Heart right ventricle (tissue), 16 donors: ENCODE measurements at regions not wholly inside any gene's neighbourhood (a gene's known extent, or its start where the extent isn't known, plus 50 kb on each side); places are given as distances from the start of the nearest gene placed in this dataset.

ENCODE experiments used
- ATAC-seq, 8 donors: fragments of 200-7000 bp; cut with Tn5 transposase; one replicate each; pipeline ENCODE4 v1.9.1; 2020; ENCODE audit warnings: mild to moderate bottlenecking in 8 of 8, moderate library complexity in 8 of 8, moderate number of reproducible peaks in 1 of 8
- DNase-seq, 2 donors: peaks; one replicate each; pipeline ENCODE4 v3.0.0-alpha.2; 2020
- H3K27ac ChIP-seq, 10 donors: fragments of 200-600 bp; sonication (generic) in 2 of 10; one replicate each; pipeline versions ENCODE4 v1.5.0 to v1.8.0; 2020 to 2022; ENCODE audit warnings: mild to moderate bottlenecking in 3 of 10
- H3K27me3 ChIP-seq, 7 donors: fragments of 200-600 bp; one replicate each; pipeline ENCODE4 v1.8.0; 2021 to 2022; ENCODE audit warnings: mild to moderate bottlenecking in 2 of 7
- H3K36me3 ChIP-seq, 9 donors: fragments of 200-600 bp; sonication (generic) in 1 of 9; one replicate each; pipeline versions ENCODE4 v1.5.0 to v1.8.0; 2020 to 2022; ENCODE audit warnings: mild to moderate bottlenecking in 2 of 9
- H3K4me1 ChIP-seq, 9 donors: fragments of 200-600 bp; sonication (generic) in 1 of 9; one replicate each; pipeline versions ENCODE4 v1.5.0 to v1.8.0; 2020 to 2022; ENCODE audit warnings: mild to moderate bottlenecking in 4 of 9
- H3K4me3 ChIP-seq, 10 donors: fragments of 200-600 bp; sonication (generic) in 2 of 10; one replicate each; pipeline versions ENCODE4 v1.5.0 to v1.8.0; 2020 to 2022; ENCODE audit warnings: mild to moderate bottlenecking in 7 of 10, moderate library complexity in 2 of 10
- H3K9me3 ChIP-seq, 11 donors: fragments of 200-600 bp in 10 of 11; sonication (generic) in 2 of 11; one replicate each; pipeline versions ENCODE4 v1.5.0 to v1.8.0; 2013 to 2022; ENCODE audit warnings: mild to moderate bottlenecking in 2 of 11, control low read depth in 1 of 11, moderate library complexity in 1 of 11
- WGBS, 2 donors: extraction: QIAGEN DNeasy Blood & Tissue Kit; methylation state at CpG; one replicate each; pipeline ENCODE4 v1.1.7; 2013; ENCODE audit warnings: inconsistent platforms in 1 of 2; 5-methylcytosine and 5-hydroxymethylcytosine counted together
- intact Hi-C, 10 donors: fragments of 100-400 bp; cut with DNase I; formaldehyde crosslinking; loops; one replicate each; pipeline versions ENCODE4 v1.11.1 to v1.14.2; 2022
- TF ChIP-seq, protein P1 (sequence below), 9 donors: fragments of 200-600 bp; sonication (generic) in 2 of 9; IDR thresholded peaks; one replicate each; pipeline versions ENCODE4 v1.5.0 to v1.8.0; 2021 to 2022; ENCODE audit warnings: antibody characterized with exemption in 9 of 9, mild to moderate bottlenecking in 5 of 9, moderate library complexity in 1 of 9
- donor health status: Arrhythmogenic right ventricular cardiomyopathy.
- donor health status: ischemic (EF 13 %, LVEDD 7.1; RV severe dilation, severe dysfunction).
- donor health status: healthy with polysubstance abuse.
- donor health status: DM: no; HTN: yes; CAD: no.
- donor health status: DM: no; HTN: no; CAD: no.
- donor health status: ischemic (EF 25% LVEDD 6.9; RV normal size, moderate dysfunction).
- donor health status: ischemic (EF 25% LVEDD 5.7; RV mildly dilated, moderate dysfunction).
- donor health status: healthy.
- donor health status: DM: yes; HTN: yes; CAD: no.
- donor health status: Ischemic cardiomyopathy.
- donor health status: ischemic (EF 35%, LVEDD 5.7; RV mildly dilated, moderate dysfunction).
- donor health status: nonischemic (EF 11% LVEDD 7.7; RV severe dilation, severe dysfunction).
- donor health status: DM: yes; HTN: yes; CAD: no.
- donor health status: PGD.
- donor health status: ischemic (EF 29% LVEDD 5.4; RV normal size, mild dysfunction).
- donor health status: nonischemic (EF 23%, LVEDD 6.1; RV moderate dilation, normal function).

DNA sequence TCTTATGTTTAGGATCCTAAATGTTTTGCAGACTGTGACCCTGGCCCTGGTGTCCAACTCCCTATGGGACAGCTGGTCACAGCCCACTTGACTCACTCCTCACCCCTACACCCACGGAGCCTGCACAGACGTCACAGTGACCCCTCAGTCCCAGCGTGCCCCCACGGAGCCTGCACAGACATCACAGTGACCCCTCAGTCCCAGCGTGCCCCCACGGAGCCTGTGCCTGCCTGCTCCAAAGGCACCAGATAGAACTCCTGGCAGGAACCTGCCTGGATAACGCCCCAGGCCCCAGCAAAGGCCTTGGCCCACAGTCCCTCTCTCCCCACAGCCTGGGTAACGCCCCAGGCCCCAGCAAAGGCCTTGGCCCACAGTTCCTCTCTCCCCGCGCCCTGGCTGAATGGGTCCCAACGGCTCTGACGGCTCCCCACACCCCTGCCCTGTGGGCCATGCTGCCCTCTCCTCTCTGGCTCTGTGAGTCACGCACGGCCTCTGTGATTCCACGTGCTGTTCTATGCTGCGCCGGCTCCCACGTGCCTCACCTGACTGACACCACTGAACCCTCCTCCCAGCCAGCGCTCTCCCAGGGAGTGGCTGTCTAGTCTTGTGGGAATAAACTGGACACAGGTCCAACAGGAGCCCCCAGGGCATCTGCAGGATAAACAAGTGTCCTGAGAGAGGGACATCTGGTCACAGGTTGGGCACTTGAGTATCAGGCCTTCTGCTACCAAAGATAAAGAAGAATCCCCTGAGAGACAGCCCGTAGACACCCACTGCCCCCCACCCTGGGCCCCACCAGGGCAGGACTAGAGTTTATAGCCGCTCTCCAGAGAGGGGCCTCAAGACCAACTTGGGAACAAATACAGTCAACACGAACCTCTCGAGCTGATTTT is 250.3 kb downstream of the BRD1 start:
- 86 to 87% methylated on average over 23 of the region's 23 CpGs for WGBS, 2 donors

DNA sequence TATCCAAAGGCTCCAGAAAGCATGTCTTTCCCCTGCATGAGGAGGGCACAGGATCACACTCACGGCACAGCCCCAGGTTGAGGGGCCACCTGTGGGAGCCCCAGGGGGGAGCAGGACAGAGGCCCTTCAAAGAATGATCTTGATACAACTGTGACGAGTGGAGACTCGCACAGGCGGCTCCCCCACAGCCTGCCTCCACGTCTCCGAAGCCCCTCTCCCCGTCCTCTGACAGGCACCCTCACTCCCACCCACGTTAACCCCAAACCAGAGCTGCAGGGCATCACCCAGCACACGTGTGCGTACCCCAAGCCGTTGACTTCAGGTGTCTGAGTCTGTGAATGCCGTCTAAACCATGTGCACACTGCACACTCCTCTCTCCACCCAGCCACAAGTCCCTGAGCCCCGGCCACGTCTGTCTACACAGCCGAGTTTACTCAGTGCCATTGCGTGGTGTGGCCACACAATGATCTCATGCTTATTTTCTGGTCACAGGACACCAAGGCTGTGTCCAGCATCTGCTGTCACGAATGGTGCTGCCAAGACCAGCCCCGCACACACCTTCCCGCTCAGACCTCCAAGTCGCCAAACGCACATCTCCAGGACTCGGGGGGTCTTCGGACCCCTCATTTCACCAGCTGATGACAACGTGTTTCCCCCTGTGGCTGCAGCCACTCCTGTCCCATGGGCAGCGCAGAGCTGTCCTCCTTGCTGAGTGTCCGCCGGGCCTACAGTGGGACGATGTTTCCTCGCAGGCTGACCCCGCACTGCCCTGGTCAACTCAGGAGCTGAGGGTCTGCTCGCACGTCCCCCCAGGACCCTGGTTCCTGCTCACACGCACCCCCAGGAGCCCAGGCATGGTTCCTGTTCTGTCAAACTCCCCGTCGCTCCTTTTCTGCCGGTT is 251.2 kb downstream of the BRD1 start:
- H3K27ac ChIP-seq: peak overlapping the region in 2 of 10 donors; percentile 64 to 76
- peaks cover 0 to 4% (median 0%) of the 10 kb centered on the region in 9 donors for H3K4me1 ChIP-seq
- TF ChIP-seq, protein P1, sequence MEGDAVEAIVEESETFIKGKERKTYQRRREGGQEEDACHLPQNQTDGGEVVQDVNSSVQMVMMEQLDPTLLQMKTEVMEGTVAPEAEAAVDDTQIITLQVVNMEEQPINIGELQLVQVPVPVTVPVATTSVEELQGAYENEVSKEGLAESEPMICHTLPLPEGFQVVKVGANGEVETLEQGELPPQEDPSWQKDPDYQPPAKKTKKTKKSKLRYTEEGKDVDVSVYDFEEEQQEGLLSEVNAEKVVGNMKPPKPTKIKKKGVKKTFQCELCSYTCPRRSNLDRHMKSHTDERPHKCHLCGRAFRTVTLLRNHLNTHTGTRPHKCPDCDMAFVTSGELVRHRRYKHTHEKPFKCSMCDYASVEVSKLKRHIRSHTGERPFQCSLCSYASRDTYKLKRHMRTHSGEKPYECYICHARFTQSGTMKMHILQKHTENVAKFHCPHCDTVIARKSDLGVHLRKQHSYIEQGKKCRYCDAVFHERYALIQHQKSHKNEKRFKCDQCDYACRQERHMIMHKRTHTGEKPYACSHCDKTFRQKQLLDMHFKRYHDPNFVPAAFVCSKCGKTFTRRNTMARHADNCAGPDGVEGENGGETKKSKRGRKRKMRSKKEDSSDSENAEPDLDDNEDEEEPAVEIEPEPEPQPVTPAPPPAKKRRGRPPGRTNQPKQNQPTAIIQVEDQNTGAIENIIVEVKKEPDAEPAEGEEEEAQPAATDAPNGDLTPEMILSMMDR (IDR thresholded peaks at IDR 0.05): no peak
- WGBS, 2 donors: 85% methylated on average over 36 of the region's 36 CpGs
- H3K9me3 ChIP-seq: peaks cover 0 to 27% (median 7%) of the 10 kb centered on the region in 11 donors
- no peak overlapping the region for H3K4me3 ChIP-seq
- no peak for DNase-seq
- intact Hi-C loops: no loop called here
- H3K36me3 ChIP-seq: no peaks in the 10 kb centered on the region
- ATAC-seq: no peak
- no peaks in the 10 kb centered on the region for H3K27me3 ChIP-seq

More for the DNA sequence above, 250.3 kb downstream of the BRD1 start:
- Histone ChIP-seq H3K27ac (no peak overlapping the region), H3K4me3 (no peak overlapping the region), H3K4me1 (peaks cover 0 to 4% (median 0%) of the 10 kb centered on the region in 9 donors), H3K27me3 (no peaks in the 10 kb centered on the region), H3K36me3 (no peaks in the 10 kb centered on the region), H3K9me3 (peaks cover 0 to 27% (median 7%) of the 10 kb centered on the region in 11 donors)
- intact Hi-C loops: no loop called here
- ATAC-seq (no peak), DNase-seq (no peak)
- TF ChIP-seq, protein P1 (IDR thresholded peaks at IDR 0.05): no peak

DNA sequence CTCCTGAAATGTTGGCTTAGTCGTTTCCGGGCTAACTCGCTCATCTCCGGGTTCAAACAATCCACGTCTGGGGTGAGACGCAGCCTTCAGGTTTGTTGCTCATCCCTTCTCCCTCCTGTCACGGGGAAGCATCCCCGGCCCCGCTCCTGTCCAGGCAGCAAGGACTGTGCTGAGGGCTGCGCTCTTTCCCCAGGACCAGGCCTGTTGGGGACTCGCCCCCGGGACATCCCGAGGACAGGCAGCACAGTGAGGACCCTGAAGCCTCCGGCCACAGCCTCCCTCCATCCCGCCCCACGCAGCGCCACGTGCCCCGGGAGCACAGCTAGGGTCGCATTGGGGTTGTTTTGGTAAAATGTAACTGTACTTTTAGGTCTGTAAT is 252.0 kb downstream of the BRD1 start:
- ATAC-seq (peak in 4 of 8 donors; percentile 20 to 39 (median 20)), DNase-seq (no peak)
- Histone ChIP-seq H3K27ac (peak overlapping the region in 6 of 10 donors; percentile 3 to 76 (median 28)), H3K27me3 (no peaks in the 10 kb centered on the region), H3K4me1 (peaks cover 0 to 4% (median 0%) of the 10 kb centered on the region in 9 donors), H3K9me3 (peaks cover 0 to 21% (median 7%) of the 10 kb centered on the region in 11 donors), H3K4me3 (peak overlapping the region in 1 of 10 donors; percentile 17), H3K36me3 (no peaks in the 10 kb centered on the region)
- intact Hi-C loops: no loop called here
- TF ChIP-seq, protein P1 (IDR thresholded peaks at IDR 0.05): no peak
- WGBS, 2 donors: 84 to 88% methylated on average over 20 of the region's 20 CpGs
